CD4-positive, CD25-positive, alpha-beta regulatory T cell (primary cell): ENCODE measurements at regions not wholly inside any gene's neighbourhood (a gene's known extent, or its start where the extent isn't known, plus 50 kb on each side); places are given as distances from the start of the nearest gene placed in this dataset.

Experiments
- ATAC-seq, 2 donors: fragments of 150-1000 bp; cut with Tn5 transposase; one replicate each; pipeline ENCODE4 v1.10.0; 2021; ENCODE audit warnings: low read depth in 2 of 2, moderate number of reproducible peaks in 2 of 2, moderate library complexity in 1 of 2
- DNase-seq, 3 donors: peaks; one replicate each; pipeline versions ENCODE4 v3.0.0 to v3.0.0-alpha.2; 2012 to 2022; ENCODE audit warnings: mixed read lengths in 1 of 3
- H3K27ac ChIP-seq: one replicate; pipeline ENCODE4 v1.7.0; 2013; ENCODE audit warnings: mild to moderate bottlenecking, low read length; ENCODE audit not compliant: insufficient read depth, poor library complexity, severe bottlenecking
- H3K27me3 ChIP-seq: one replicate; pipeline ENCODE4 v1.7.0; 2013; ENCODE audit warnings: low read length; ENCODE audit not compliant: control insufficient read depth, insufficient read depth
- H3K36me3 ChIP-seq: one replicate; pipeline ENCODE4 v1.7.0; 2013; ENCODE audit warnings: mild to moderate bottlenecking, low read length, moderate library complexity; ENCODE audit not compliant: control insufficient read depth, insufficient read depth
- H3K4me1 ChIP-seq: 2 replicates; pipeline ENCODE4 v1.7.0; 2013; ENCODE audit warnings: mild to moderate bottlenecking, low read length; ENCODE audit not compliant: insufficient read depth, control insufficient read depth, poor library complexity, severe bottlenecking
- H3K4me3 ChIP-seq: one replicate; pipeline ENCODE4 v1.7.0; 2013; ENCODE audit warnings: low read depth, mild to moderate bottlenecking, low read length, moderate library complexity
- H3K9me3 ChIP-seq, 2 experiments: 1 replicate in 1 of 2; 2 replicates in 1 of 2; pipeline ENCODE4 v1.7.0; 2013; ENCODE audit warnings: low read length in 2 of 2, mild to moderate bottlenecking in 1 of 2, moderate library complexity in 1 of 2; ENCODE audit not compliant: control insufficient read depth in 2 of 2
- H3K27ac Mint-ChIP-seq, 3 donors: one replicate each; pipeline ENCODE4 v1.8.0; 2020 to 2022; ENCODE audit warnings: mild to moderate bottlenecking in 3 of 3, mixed read lengths in 3 of 3, moderate library complexity in 2 of 3
- H3K27me3 Mint-ChIP-seq: one replicate; pipeline ENCODE4 v1.8.0; 2022; ENCODE audit warnings: mild to moderate bottlenecking, mixed read lengths
- H3K36me3 Mint-ChIP-seq: one replicate; pipeline ENCODE4 v1.8.0; 2020; ENCODE audit warnings: mixed read lengths
- H3K4me1 Mint-ChIP-seq, 4 donors: one replicate each; pipeline ENCODE4 v1.8.0; 2020 to 2022; ENCODE audit warnings: mixed read lengths in 4 of 4, mild to moderate bottlenecking in 1 of 4
- H3K4me3 Mint-ChIP-seq, 4 donors: one replicate each; pipeline ENCODE4 v1.8.0; 2020 to 2022; ENCODE audit warnings: mild to moderate bottlenecking in 4 of 4, mixed read lengths in 4 of 4, moderate library complexity in 3 of 4
- H3K9me3 Mint-ChIP-seq, 7 donors: one replicate each; pipeline ENCODE4 v1.8.0; 2020 to 2022; ENCODE audit warnings: mixed read lengths in 7 of 7, mild to moderate bottlenecking in 3 of 7, moderate library complexity in 2 of 7

DNA sequence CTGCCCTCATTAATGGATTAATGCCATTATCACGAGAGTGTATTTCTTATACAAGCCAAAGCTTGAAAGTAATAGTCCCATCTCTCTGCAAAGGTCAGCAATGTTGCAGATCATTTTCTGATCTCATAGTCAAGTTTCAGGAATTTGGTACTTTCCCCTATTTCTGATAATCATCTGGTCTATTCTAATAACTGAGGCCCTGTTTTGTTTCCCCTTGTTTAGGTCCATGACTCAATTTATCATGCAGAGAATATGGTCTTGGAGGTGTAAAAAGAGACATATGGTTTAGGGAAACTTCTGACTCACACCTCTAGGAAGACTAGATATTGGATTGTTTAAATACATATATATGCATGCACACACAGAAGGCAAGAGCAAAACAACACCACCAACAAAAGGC is 339.3 kb upstream of the NUDT12 start:
- Mint-ChIP-seq H3K36me3 (no peaks in the 10 kb centered on the region), H3K4me1 (no peaks in the 10 kb centered on the region), H3K9me3 (peaks cover 2 to 37% (median 6%) of the 10 kb centered on the region in 7 donors), H3K27ac (no peak overlapping the region), H3K27me3 (no peaks in the 10 kb centered on the region), H3K4me3 (no peak overlapping the region)
- Histone ChIP-seq H3K9me3 (peaks cover 4 to 13% of the 10 kb centered on the region in 2 experiments), H3K4me1 (no peaks in the 10 kb centered on the region), H3K36me3 (no peaks in the 10 kb centered on the region), H3K27ac (no peak overlapping the region), H3K27me3 (no peaks in the 10 kb centered on the region), H3K4me3 (no peak overlapping the region)
- DNase-seq (no peak), ATAC-seq (no peak)

DNA sequence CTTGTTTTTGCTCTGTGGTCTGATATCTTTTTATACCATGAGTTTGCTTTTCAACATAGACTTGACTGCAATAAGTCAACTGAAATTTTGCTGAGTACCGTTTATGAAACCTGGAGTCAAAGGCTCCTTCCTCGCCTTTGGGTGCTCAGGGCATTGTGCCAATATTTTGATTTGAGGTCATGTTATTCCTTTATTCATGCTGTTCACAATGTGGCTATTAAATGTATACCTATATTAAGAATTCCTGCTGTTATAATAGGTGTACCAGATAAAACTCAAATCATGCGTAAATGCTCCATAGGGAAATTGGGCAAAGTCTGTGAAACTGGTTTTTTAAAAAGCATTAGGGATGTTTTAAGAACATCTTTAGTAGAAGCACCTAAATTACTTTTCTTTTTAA is 334.0 kb upstream of the NUDT12 start:
- H3K36me3 Mint-ChIP-seq, result no peaks in the 10 kb centered on the region
- no peak overlapping the region for H3K27ac ChIP-seq
- H3K4me1 ChIP-seq, result no peaks in the 10 kb centered on the region
- no peaks in the 10 kb centered on the region for H3K27me3 Mint-ChIP-seq
- no peak for DNase-seq
- H3K4me1 Mint-ChIP-seq, result no peaks in the 10 kb centered on the region
- no peak overlapping the region for H3K4me3 Mint-ChIP-seq
- no peaks in the 10 kb centered on the region for H3K36me3 ChIP-seq
- H3K9me3 Mint-ChIP-seq, result peaks cover 0 to 18% (median 8%) of the 10 kb centered on the region in 7 donors
- H3K4me3 ChIP-seq, result no peak overlapping the region
- ATAC-seq, result no peak
- H3K9me3 ChIP-seq, result peaks cover 2 to 4% of the 10 kb centered on the region in 2 experiments
- H3K27ac Mint-ChIP-seq, result no peak overlapping the region
- no peaks in the 10 kb centered on the region for H3K27me3 ChIP-seq

DNA sequence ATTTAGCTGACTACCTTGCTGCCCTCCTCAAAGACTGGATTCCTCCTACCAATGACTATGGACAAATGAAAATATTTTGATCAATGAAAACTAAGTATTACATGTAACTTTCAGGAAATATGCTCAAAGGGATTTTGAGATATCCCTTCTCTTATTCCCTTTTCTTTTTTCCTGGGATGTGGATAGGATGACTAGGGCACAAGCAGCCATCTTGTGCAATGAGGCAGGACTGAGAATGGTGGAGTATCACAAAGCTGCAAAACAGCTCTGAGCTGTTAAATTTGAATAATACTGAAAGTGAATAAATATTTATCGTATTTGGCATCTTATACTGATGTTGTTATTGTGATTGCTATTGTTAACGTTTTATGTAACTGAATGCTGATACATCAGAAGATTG is 333.1 kb upstream of the NUDT12 start:
- H3K4me3 Mint-ChIP-seq, result no peak overlapping the region
- no peak for ATAC-seq
- Histone ChIP-seq H3K4me1 (no peaks in the 10 kb centered on the region), H3K9me3 (peaks cover 0 to 4% of the 10 kb centered on the region in 2 experiments), H3K4me3 (no peak overlapping the region), H3K27me3 (no peaks in the 10 kb centered on the region), H3K36me3 (no peaks in the 10 kb centered on the region), H3K27ac (no peak overlapping the region)
- H3K27me3 Mint-ChIP-seq, result no peaks in the 10 kb centered on the region
- no peaks in the 10 kb centered on the region for H3K4me1 Mint-ChIP-seq
- peaks cover 0 to 13% (median 8%) of the 10 kb centered on the region in 7 donors for H3K9me3 Mint-ChIP-seq
- H3K27ac Mint-ChIP-seq, result no peak overlapping the region
- no peak for DNase-seq
- H3K36me3 Mint-ChIP-seq, result no peaks in the 10 kb centered on the region

DNA sequence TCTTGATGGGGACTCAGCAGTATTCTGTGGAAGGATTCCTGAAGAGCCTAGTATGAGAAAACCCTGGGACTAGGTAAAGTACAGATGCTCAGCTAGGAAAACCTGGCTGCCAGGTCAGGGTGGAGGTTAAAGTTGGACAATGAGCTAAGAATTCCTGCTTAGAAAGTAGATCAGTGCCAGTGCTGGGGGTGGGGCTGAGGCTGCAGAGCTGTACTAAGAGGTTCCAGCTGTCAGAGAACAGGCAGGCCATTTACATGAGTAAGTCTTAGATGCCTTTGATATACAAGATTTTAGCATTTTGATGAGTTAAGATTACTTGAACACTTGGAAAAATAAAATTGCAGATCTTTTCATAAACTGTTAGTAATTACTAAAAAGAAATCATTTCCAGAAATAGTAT is 332.3 kb upstream of the NUDT12 start:
- DNase-seq (no peak), ATAC-seq (no peak)
- Mint-ChIP-seq H3K4me1 (no peaks in the 10 kb centered on the region), H3K36me3 (no peaks in the 10 kb centered on the region), H3K4me3 (no peak overlapping the region), H3K27me3 (no peaks in the 10 kb centered on the region), H3K27ac (no peak overlapping the region), H3K9me3 (peaks cover 0 to 13% (median 5%) of the 10 kb centered on the region in 7 donors)
- Histone ChIP-seq H3K4me3 (no peak overlapping the region), H3K4me1 (no peaks in the 10 kb centered on the region), H3K36me3 (no peaks in the 10 kb centered on the region), H3K27me3 (no peaks in the 10 kb centered on the region), H3K9me3 (peaks cover 0 to 4% of the 10 kb centered on the region in 2 experiments), H3K27ac (no peak overlapping the region)

DNA sequence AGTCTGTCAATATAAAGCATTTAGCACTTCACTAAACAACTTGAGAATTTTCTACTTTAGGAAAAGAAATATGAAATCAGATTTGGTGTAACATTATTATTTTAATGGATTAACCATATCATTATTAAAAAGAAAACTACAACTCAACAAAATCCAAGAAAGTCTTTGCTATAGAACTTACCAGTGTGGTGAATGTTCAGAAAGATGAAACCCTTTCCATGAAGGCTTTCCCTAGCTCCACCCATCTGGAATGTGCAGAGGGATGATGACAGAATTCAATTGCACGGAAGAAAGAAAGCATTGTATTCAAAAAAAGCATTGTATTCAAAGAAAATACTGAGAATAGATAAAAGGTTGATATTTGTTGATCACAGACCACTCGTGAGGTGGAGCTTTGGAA is 328.6 kb upstream of the NUDT12 start:
- Mint-ChIP-seq H3K36me3 (no peaks in the 10 kb centered on the region), H3K4me3 (no peak overlapping the region)

DNA sequence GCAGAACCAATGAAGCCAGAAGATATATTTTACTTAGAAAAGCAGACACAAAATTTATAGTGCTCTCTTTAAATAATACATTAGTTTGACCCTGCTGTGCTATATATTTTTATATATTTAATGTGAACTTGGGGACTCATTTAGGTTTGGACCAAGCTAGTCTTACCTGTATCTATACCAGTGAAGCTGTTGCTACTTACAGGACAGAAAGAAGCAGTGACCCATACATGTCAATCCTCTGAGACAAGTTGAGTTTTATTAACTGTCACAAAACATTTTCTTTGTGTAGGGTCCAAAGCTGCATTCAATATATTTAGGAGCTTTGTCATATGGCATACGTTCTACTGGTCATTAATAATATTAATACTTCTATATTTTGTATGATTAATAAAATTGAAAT is 327.7 kb upstream of the NUDT12 start:
- peaks cover 0 to 4% (median 0%) of the 10 kb centered on the region in 7 donors for H3K9me3 Mint-ChIP-seq
- H3K36me3 Mint-ChIP-seq, result no peaks in the 10 kb centered on the region
- H3K27ac Mint-ChIP-seq, result no peak overlapping the region
- no peak for ATAC-seq
- Histone ChIP-seq H3K36me3 (no peaks in the 10 kb centered on the region), H3K4me3 (no peak overlapping the region), H3K4me1 (no peaks in the 10 kb centered on the region), H3K9me3 (no peaks in the 10 kb centered on the region), H3K27me3 (no peaks in the 10 kb centered on the region), H3K27ac (no peak overlapping the region)
- H3K27me3 Mint-ChIP-seq, result no peaks in the 10 kb centered on the region
- H3K4me1 Mint-ChIP-seq, result no peaks in the 10 kb centered on the region
- H3K4me3 Mint-ChIP-seq, result no peak overlapping the region
- DNase-seq, result no peak

More for the DNA sequence above, 328.6 kb upstream of the NUDT12 start:
- Mint-ChIP-seq H3K4me1 (no peaks in the 10 kb centered on the region), H3K9me3 (peaks cover 0 to 4% (median 0%) of the 10 kb centered on the region in 7 donors), H3K27ac (no peak overlapping the region), H3K27me3 (no peaks in the 10 kb centered on the region)
- ATAC-seq, result no peak
- H3K4me3 ChIP-seq, result no peak overlapping the region
- H3K27me3 ChIP-seq, result no peaks in the 10 kb centered on the region
- no peaks in the 10 kb centered on the region for H3K4me1 ChIP-seq
- H3K27ac ChIP-seq, result no peak overlapping the region
- no peaks in the 10 kb centered on the region for H3K9me3 ChIP-seq
- no peak for DNase-seq
- no peaks in the 10 kb centered on the region for H3K36me3 ChIP-seq

DNA sequence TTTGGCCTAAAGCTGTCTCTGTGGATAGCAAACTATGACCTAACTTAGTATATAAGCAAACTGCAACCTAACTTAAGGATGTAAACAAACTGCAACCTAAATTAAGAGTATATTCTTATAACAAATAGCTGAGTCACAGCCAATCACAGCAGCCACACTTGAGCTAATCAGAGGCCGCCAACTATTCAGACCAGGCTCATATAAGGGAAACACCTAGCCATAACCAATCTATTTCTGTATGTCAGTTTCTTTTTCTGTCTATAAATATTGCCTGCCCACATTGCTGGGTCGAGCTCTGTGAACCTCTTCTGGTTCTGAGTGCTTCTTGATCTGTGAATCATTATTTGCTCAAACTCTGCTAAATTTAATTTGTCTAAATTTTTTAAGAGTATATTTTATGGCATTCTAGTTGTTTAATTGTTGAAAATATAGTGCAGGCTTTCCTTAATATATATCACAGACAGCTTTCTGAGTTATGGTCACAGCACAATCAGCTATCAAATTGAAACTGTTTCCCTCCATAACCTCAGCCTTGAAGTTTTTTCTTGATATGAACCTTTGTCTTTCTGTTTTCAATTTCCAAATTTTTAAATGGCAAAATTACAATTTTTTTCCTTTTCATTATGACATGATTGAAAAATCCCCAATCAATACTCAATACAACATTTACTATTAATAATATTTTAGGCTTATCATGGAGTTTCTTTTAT is 327.1 kb upstream of the NUDT12 start:
- no peak for ATAC-seq
- Mint-ChIP-seq H3K4me3 (no peak overlapping the region), H3K9me3 (peaks cover 0 to 4% (median 0%) of the 10 kb centered on the region in 7 donors), H3K27ac (no peak overlapping the region), H3K36me3 (no peaks in the 10 kb centered on the region), H3K27me3 (no peaks in the 10 kb centered on the region), H3K4me1 (no peaks in the 10 kb centered on the region)
- H3K9me3 ChIP-seq, result no peaks in the 10 kb centered on the region
- H3K27me3 ChIP-seq, result no peaks in the 10 kb centered on the region
- no peaks in the 10 kb centered on the region for H3K4me1 ChIP-seq
- DNase-seq, result no peak
- H3K27ac ChIP-seq, result no peak overlapping the region
- no peaks in the 10 kb centered on the region for H3K36me3 ChIP-seq
- no peak overlapping the region for H3K4me3 ChIP-seq

DNA sequence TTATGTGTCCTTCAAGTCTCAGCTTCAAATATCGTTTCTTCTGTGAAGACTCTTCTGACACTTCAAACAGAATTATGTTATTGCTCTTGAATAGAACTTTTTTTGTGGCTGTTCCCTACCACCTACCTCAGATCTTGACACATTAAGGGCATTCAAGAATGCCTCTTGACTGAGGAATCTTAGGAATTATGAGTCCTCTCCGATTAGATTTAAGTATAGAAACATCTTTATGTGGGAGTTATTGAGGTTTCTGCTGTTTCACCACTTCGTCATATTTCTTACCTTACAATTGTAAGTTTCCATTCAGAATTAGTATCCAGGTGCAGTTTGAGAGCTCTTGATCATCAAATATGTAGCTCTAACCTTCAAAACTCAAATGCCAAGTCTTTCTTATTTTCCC is 324.2 kb upstream of the NUDT12 start:
- H3K4me1 ChIP-seq, result no peaks in the 10 kb centered on the region
- H3K4me1 Mint-ChIP-seq, result no peaks in the 10 kb centered on the region
- ATAC-seq, result no peak

More for the DNA sequence above, 324.2 kb upstream of the NUDT12 start:
- Mint-ChIP-seq H3K27me3 (no peaks in the 10 kb centered on the region), H3K36me3 (no peaks in the 10 kb centered on the region), H3K4me3 (no peak overlapping the region), H3K9me3 (peaks cover 0 to 4% (median 0%) of the 10 kb centered on the region in 7 donors), H3K27ac (no peak overlapping the region)
- Histone ChIP-seq H3K27me3 (no peaks in the 10 kb centered on the region), H3K36me3 (no peaks in the 10 kb centered on the region), H3K9me3 (no peaks in the 10 kb centered on the region), H3K4me3 (no peak overlapping the region), H3K27ac (no peak overlapping the region)
- DNase-seq, result no peak
